ENCODE measurements at regions not wholly inside any gene's neighbourhood (a gene's known extent, or its start where the extent isn't known, plus 50 kb on each side); places are given as distances from the start of the nearest gene placed in this dataset.
"Not testable (repeated sequence)": the region's sequence is repeated elsewhere in the genome, so short reads cannot be mapped to it uniquely, and the experiment has no call there.

DNA sequence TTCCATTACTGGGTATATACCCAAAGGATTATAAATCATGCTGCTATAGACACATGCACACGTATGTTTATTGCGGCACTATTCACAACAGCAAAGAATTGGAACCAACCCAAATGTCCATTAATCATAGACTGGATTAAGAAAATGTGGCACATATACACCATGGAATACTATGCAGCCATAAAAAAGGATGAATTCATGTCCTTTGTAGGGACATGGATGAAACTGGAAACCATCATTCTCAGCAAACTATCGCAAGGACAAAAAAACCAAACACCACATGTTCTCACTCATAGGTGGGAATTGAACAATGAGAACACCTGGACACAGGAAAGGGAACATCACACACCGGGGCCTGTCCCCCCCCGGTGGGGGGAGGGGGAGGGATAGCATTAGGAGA is 363.7 kb upstream of the FMR1 start:
- not testable (repeated sequence) for H3K27me3 ChIP-seq (ENCODE audit: control insufficient read depth in 3 of 3, insufficient read depth in 3 of 3, low read length in 3 of 3); H3K9me3 ChIP-seq (ENCODE audit: control insufficient read depth in 2 of 2, insufficient read depth in 1 of 2, low read depth in 1 of 2, low read length in 1 of 2); H3K36me3 ChIP-seq (ENCODE audit: control insufficient read depth in 3 of 3, insufficient read depth in 2 of 3, low read depth in 1 of 3, low read length in 3 of 3); H3K4me1 ChIP-seq (ENCODE audit: control insufficient read depth in 3 of 3, insufficient read depth in 2 of 3, low read depth in 1 of 3, low read length in 2 of 3); H3K27ac ChIP-seq (ENCODE audit: low read depth in 1 of 3, low read length in 2 of 3); DNase-seq; FAIRE-seq; H3K4me3 ChIP-seq (ENCODE audit: low read depth in 1 of 3, low read length in 3 of 3)
- 77 to 91% (median 81%) methylated on average over 4 to 5 of the region's 5 CpGs for WGBS, 3 donors

DNA sequence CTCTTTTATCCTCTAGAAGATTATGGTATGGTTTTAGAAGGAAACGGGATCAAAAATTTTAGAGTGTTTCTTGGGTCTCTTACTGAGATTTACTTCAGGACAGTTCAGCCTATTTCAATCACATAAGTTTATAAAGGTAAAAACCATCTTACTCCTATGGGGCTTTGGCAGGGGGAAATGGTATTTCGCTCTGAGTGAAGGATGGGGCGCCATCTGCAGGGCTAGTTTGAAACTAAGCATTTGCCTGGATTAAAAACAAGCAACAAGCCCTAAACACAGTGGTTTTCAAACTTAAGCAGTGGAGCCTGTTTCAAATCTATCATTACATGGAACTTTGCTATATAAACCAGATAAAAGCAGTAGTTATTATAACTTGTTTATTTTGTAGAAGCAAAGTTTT is 361.5 kb upstream of the FMR1 start:
- DNase-seq (no peak), FAIRE-seq (no peak)
- H3K4me3 ChIP-seq (ENCODE audit: low read depth in 1 of 3, low read length in 3 of 3), result no peak overlapping the region
- no peaks in the 10 kb centered on the region for H3K27me3 ChIP-seq (ENCODE audit: control insufficient read depth in 3 of 3, insufficient read depth in 3 of 3, low read length in 3 of 3)
- no peaks in the 10 kb centered on the region for H3K9me3 ChIP-seq (ENCODE audit: control insufficient read depth in 2 of 2, insufficient read depth in 1 of 2, low read depth in 1 of 2, low read length in 1 of 2)
- no peaks in the 10 kb centered on the region for H3K36me3 ChIP-seq (ENCODE audit: control insufficient read depth in 3 of 3, insufficient read depth in 2 of 3, low read depth in 1 of 3, low read length in 3 of 3)
- no peaks in the 10 kb centered on the region for H3K4me1 ChIP-seq (ENCODE audit: control insufficient read depth in 3 of 3, insufficient read depth in 2 of 3, low read depth in 1 of 3, low read length in 2 of 3)
- 9 to 19% (median 11%) methylated on average over 3 of the region's 3 CpGs for WGBS, 3 donors
- no peak overlapping the region for H3K27ac ChIP-seq (ENCODE audit: low read depth in 1 of 3, low read length in 2 of 3)

DNA sequence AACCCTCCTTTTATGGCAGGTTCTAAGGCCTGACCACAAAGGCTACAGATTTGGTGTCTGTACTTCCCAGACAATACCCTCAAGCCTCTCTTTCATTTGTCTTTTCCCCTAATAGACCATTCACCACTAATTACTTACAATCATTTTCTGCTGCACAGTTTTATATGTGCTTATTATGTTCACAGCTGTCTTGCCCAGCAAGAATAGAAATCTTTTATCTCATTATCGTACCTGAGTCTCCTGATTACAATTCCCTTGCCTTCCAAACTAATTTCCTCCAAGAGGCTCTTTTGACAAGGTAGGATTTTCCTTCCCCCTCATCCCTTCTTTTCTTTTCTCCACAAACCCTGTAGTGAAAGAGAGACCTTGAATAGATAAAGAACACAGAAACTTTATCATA is 352.5 kb upstream of the FMR1 start:
- H3K9me3 ChIP-seq (ENCODE audit: control insufficient read depth in 2 of 2, insufficient read depth in 1 of 2, low read depth in 1 of 2, low read length in 1 of 2), result no peaks in the 10 kb centered on the region
- H3K36me3 ChIP-seq (ENCODE audit: control insufficient read depth in 3 of 3, insufficient read depth in 2 of 3, low read depth in 1 of 3, low read length in 3 of 3), result no peaks in the 10 kb centered on the region
- no peaks in the 10 kb centered on the region for H3K27me3 ChIP-seq (ENCODE audit: control insufficient read depth in 3 of 3, insufficient read depth in 3 of 3, low read length in 3 of 3)
- DNase-seq, result no peak
- WGBS, 3 donors, result 68 to 79% (median 70%) methylated on average over 1 of the region's 1 CpG
- FAIRE-seq, result no peak
- H3K4me1 ChIP-seq (ENCODE audit: control insufficient read depth in 3 of 3, insufficient read depth in 2 of 3, low read depth in 1 of 3, low read length in 2 of 3), result no peaks in the 10 kb centered on the region
- no peak overlapping the region for H3K27ac ChIP-seq (ENCODE audit: low read depth in 1 of 3, low read length in 2 of 3)
- no peak overlapping the region for H3K4me3 ChIP-seq (ENCODE audit: low read depth in 1 of 3, low read length in 3 of 3)

GRCh38 chrX:147565237-147565636 is 346.5 kb upstream of the FMR1 start:
- no peak overlapping the region for H3K27ac ChIP-seq (ENCODE audit: low read depth in 1 of 3, low read length in 2 of 3)
- 47 to 76% (median 68%) methylated on average over 1 of the region's 1 CpG for WGBS, 3 donors
- no peaks in the 10 kb centered on the region for H3K36me3 ChIP-seq (ENCODE audit: control insufficient read depth in 3 of 3, insufficient read depth in 2 of 3, low read depth in 1 of 3, low read length in 3 of 3)
- DNase-seq (no peak), FAIRE-seq (no peak)
- H3K4me3 ChIP-seq (ENCODE audit: low read depth in 1 of 3, low read length in 3 of 3), result no peak overlapping the region
- no peaks in the 10 kb centered on the region for H3K4me1 ChIP-seq (ENCODE audit: control insufficient read depth in 3 of 3, insufficient read depth in 2 of 3, low read depth in 1 of 3, low read length in 2 of 3)
- no peaks in the 10 kb centered on the region for H3K27me3 ChIP-seq (ENCODE audit: control insufficient read depth in 3 of 3, insufficient read depth in 3 of 3, low read length in 3 of 3)
- H3K9me3 ChIP-seq (ENCODE audit: control insufficient read depth in 2 of 2, insufficient read depth in 1 of 2, low read depth in 1 of 2, low read length in 1 of 2), result no peaks in the 10 kb centered on the region

DNA sequence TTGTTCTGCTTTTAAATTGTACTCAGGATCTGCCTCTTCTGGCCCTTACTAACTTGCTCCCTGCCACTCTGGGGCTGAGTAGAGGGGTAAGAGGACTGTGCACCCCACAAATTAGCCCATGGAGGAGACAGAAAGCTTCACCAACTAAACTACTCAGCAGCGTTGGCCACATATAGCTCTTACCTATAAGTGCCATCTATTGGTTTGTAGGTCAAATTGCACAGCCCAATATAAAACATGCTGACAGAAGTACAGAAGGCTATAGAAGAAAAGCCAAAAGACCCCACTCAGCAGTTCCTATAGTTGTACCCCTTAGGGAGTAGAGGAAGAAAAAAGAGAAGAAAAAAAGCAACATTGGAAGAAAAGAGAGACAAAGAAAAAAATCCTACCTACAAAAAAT is 341.2 kb upstream of the FMR1 start:
- DNase-seq (no peak), FAIRE-seq (no peak)
- H3K36me3 ChIP-seq (ENCODE audit: control insufficient read depth in 3 of 3, insufficient read depth in 2 of 3, low read depth in 1 of 3, low read length in 3 of 3), result no peaks in the 10 kb centered on the region
- no peaks in the 10 kb centered on the region for H3K9me3 ChIP-seq (ENCODE audit: control insufficient read depth in 2 of 2, insufficient read depth in 1 of 2, low read depth in 1 of 2, low read length in 1 of 2)
- H3K4me3 ChIP-seq (ENCODE audit: low read depth in 1 of 3, low read length in 3 of 3), result no peak overlapping the region
- H3K27me3 ChIP-seq (ENCODE audit: control insufficient read depth in 3 of 3, insufficient read depth in 3 of 3, low read length in 3 of 3), result no peaks in the 10 kb centered on the region
- WGBS, 3 donors, result 22 to 39% (median 25%) methylated on average over 1 of the region's 1 CpG
- H3K4me1 ChIP-seq (ENCODE audit: control insufficient read depth in 3 of 3, insufficient read depth in 2 of 3, low read depth in 1 of 3, low read length in 2 of 3), result no peaks in the 10 kb centered on the region
- no peak overlapping the region for H3K27ac ChIP-seq (ENCODE audit: low read depth in 1 of 3, low read length in 2 of 3)

DNA sequence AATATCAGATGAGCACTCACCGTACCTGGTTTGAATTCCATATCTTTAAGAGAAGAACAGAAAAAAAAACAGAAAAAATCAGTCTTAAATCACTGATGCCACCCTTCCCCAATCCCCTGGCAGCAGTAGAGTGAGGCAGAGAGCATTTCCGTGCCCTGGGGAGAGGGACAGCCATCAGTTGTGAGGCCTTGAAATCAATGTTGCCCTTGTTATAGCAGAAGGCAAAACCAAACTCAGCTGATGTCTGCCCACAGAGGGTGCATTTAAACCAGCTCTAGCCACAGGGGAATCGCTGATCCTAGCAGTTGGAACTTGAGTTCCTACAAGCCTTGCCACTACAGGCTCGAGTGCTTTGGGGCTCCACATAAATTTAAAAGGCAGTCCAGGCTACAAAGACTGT is 338.5 kb upstream of the FMR1 start:
- DNase-seq, result no peak
- H3K4me1 ChIP-seq (ENCODE audit: control insufficient read depth in 3 of 3, insufficient read depth in 2 of 3, low read depth in 1 of 3, low read length in 2 of 3), result no peaks in the 10 kb centered on the region
- H3K36me3 ChIP-seq (ENCODE audit: control insufficient read depth in 3 of 3, insufficient read depth in 2 of 3, low read depth in 1 of 3, low read length in 3 of 3), result no peaks in the 10 kb centered on the region
- FAIRE-seq, result no peak
- no peak overlapping the region for H3K27ac ChIP-seq (ENCODE audit: low read depth in 1 of 3, low read length in 2 of 3)
- 62 to 83% (median 75%) methylated on average over 4 of the region's 4 CpGs for WGBS, 3 donors
- H3K4me3 ChIP-seq (ENCODE audit: low read depth in 1 of 3, low read length in 3 of 3), result no peak overlapping the region
- H3K27me3 ChIP-seq (ENCODE audit: control insufficient read depth in 3 of 3, insufficient read depth in 3 of 3, low read length in 3 of 3), result no peaks in the 10 kb centered on the region
- H3K9me3 ChIP-seq (ENCODE audit: control insufficient read depth in 2 of 2, insufficient read depth in 1 of 2, low read depth in 1 of 2, low read length in 1 of 2), result no peaks in the 10 kb centered on the region

- H3K36me3 ChIP-seq (ENCODE audit: control insufficient read depth in 3 of 3, insufficient read depth in 2 of 3, low read depth in 1 of 3, low read length in 3 of 3), result no peaks in the 10 kb centered on the region
- FAIRE-seq (no peak), DNase-seq (no peak)
- 34 to 59% (median 45%) methylated on average over 3 of the region's 3 CpGs for WGBS, 3 donors
- H3K9me3 ChIP-seq (ENCODE audit: control insufficient read depth in 2 of 2, insufficient read depth in 1 of 2, low read depth in 1 of 2, low read length in 1 of 2), result no peaks in the 10 kb centered on the region
- no peak overlapping the region for H3K27ac ChIP-seq (ENCODE audit: low read depth in 1 of 3, low read length in 2 of 3)
- no peaks in the 10 kb centered on the region for H3K27me3 ChIP-seq (ENCODE audit: control insufficient read depth in 3 of 3, insufficient read depth in 3 of 3, low read length in 3 of 3)
- no peak overlapping the region for H3K4me3 ChIP-seq (ENCODE audit: low read depth in 1 of 3, low read length in 3 of 3)
- no peaks in the 10 kb centered on the region for H3K4me1 ChIP-seq (ENCODE audit: control insufficient read depth in 3 of 3, insufficient read depth in 2 of 3, low read depth in 1 of 3, low read length in 2 of 3)
Measured at GRCh38 chrX:147602176-147602696, 309.5 kb upstream of the FMR1 start.

DNA sequence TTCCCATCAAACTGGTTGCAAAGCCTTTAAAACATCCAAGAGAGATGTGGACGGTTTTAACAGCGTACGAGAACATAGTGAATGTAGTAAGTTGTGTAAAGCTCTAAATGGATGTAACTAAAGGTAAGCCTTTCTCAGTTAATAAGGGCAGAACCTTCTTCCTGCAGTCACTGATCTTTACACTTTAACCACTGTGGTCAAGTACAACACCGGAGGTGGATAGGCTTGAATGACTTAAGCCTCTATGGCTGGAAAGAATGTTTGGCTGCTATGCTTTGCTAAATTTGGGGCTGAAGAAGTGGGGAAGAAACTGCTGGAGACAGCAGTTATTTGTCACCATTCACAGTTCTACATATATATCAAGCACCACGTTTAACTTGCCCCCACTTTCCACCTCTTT is 285.1 kb upstream of the FMR1 start:
- Histone ChIP-seq H3K4me1 (ENCODE audit: control insufficient read depth in 3 of 3, insufficient read depth in 2 of 3, low read depth in 1 of 3, low read length in 2 of 3) (no peaks in the 10 kb centered on the region), H3K27ac (ENCODE audit: low read depth in 1 of 3, low read length in 2 of 3) (no peak overlapping the region), H3K4me3 (ENCODE audit: low read depth in 1 of 3, low read length in 3 of 3) (no peak overlapping the region), H3K27me3 (ENCODE audit: control insufficient read depth in 3 of 3, insufficient read depth in 3 of 3, low read length in 3 of 3) (no peaks in the 10 kb centered on the region), H3K36me3 (ENCODE audit: control insufficient read depth in 3 of 3, insufficient read depth in 2 of 3, low read depth in 1 of 3, low read length in 3 of 3) (no peaks in the 10 kb centered on the region), H3K9me3 (ENCODE audit: control insufficient read depth in 2 of 2, insufficient read depth in 1 of 2, low read depth in 1 of 2, low read length in 1 of 2) (no peaks in the 10 kb centered on the region)
- WGBS, 3 donors, result 71 to 85% (median 83%) methylated on average over 5 of the region's 5 CpGs
- DNase-seq (no peak), FAIRE-seq (no peak)

DNA sequence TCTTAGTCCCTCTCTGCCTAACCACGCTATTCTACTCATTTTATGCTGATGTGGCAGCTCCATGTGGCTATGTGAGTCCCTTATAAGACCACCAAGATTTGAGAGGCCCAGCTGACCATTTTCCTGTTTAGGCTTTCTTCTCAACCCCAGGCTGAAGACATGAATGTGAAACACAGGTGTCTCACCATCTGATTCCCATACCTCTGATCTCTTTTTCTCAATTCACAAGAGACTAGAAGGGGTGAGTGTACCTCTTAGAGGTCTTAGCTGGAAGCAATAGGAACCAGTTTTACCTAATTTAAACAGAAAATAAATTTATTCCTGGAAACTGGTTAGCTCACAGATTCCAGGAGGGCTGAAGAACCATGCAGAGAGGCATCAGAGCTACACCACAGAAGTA is 276.5 kb upstream of the FMR1 start:
- H3K27me3 ChIP-seq (ENCODE audit: control insufficient read depth in 3 of 3, insufficient read depth in 3 of 3, low read length in 3 of 3), result no peaks in the 10 kb centered on the region
- no peak overlapping the region for H3K27ac ChIP-seq (ENCODE audit: low read depth in 1 of 3, low read length in 2 of 3)
- H3K36me3 ChIP-seq (ENCODE audit: control insufficient read depth in 3 of 3, insufficient read depth in 2 of 3, low read depth in 1 of 3, low read length in 3 of 3), result no peaks in the 10 kb centered on the region
- no peaks in the 10 kb centered on the region for H3K9me3 ChIP-seq (ENCODE audit: control insufficient read depth in 2 of 2, insufficient read depth in 1 of 2, low read depth in 1 of 2, low read length in 1 of 2)
- no peak overlapping the region for H3K4me3 ChIP-seq (ENCODE audit: low read depth in 1 of 3, low read length in 3 of 3)
- DNase-seq (no peak), FAIRE-seq (no peak)
- WGBS, 3 donors, result 76 to 100% (median 89%) methylated on average over 1 of the region's 1 CpG
- H3K4me1 ChIP-seq (ENCODE audit: control insufficient read depth in 3 of 3, insufficient read depth in 2 of 3, low read depth in 1 of 3, low read length in 2 of 3), result no peaks in the 10 kb centered on the region
